Embryonic facial prominence (tissue), 1 donor: ENCODE measurements at regions not wholly inside any gene's neighbourhood (a gene's known extent, or its start where the extent isn't known, plus 50 kb on each side); places are given as distances from the start of the nearest gene placed in this dataset.
"Not testable (repeated sequence)": the region's sequence is repeated elsewhere in the genome, so short reads cannot be mapped to it uniquely, and the experiment has no call there.

Experiments used
- DNase-seq: peaks from one replicate; pipeline ENCODE4 v3.0.0-alpha.2; 2016; ENCODE audit errors: extremely low spot score

DNA sequence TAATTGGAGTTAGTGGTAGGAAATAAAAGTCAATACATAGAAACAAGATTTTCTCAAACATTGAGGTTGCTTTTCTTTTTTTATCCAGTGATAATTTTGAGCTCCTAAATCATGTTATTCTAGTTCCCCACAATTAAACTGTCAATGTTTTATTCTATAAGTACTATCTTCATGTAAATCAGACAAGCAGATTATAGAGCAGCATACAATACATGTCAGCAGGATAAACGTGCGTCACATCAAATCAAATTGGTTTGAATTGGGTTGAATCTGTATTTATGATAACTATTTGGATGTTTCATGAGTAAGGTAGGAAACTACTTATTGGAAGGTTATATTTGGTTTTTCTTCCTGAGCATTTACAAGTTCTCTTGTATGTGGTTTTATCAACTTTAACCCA, 2028.7 kb downstream of the NCAM2 start:
- DNase-seq, result no peak

DNA sequence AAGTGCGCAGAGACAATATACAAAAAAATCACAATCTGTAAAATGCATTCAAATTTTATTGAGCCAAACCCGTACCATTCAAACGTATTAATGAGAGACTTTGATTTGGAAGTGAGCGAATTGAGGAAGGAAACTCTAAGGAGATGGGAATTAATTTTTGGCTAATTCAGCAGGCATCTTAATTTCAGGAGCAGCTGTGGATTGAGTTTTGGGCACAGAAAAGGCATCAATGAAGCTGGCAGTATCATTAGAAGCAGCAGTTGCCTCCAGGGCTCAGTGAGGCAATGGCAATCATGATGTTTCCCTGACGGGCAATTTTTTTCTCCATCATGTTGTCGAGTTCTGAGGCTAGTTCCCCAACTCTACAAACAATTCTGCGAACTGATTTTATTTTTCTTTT, 2041.6 kb downstream of the NCAM2 start:
- no peak for DNase-seq

DNA sequence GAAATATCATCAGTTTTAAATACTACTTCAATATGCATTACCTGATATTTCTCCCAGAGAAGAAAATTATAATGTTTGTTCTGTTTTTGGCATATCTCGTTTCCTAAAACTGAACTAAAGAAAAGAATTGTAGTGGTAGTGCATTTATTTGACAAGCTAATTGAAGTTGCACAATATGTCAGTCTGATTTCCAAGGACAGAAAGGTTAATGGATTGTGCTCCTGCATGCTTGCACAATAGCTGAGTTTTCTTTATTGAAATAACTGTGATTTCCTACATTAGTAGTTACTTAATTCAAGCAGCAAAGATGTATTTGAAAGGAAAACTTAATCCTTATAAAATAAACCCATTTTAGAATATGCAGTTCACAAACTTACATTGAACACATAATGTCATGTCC, 2047.7 kb downstream of the NCAM2 start:
- no peak for DNase-seq

DNA sequence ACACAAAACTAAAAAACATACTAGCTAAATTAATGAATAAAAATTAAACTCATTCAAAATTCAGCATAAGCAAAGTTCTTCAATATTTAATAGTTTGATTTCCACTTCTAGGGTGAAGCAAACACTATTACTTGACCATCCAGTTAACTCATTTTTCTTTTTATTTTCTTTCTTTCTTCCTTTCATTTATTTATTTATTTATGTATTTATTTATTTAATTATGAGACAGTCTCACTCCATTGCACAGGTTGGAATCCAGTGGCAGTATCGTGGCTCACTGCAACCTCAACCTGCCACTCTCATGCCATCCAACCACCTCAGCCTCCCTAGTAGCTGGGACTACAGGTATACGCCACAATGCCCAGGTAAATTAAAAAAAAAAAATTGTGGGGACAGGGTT, 2069.5 kb downstream of the NCAM2 start:
- no peak for DNase-seq

DNA sequence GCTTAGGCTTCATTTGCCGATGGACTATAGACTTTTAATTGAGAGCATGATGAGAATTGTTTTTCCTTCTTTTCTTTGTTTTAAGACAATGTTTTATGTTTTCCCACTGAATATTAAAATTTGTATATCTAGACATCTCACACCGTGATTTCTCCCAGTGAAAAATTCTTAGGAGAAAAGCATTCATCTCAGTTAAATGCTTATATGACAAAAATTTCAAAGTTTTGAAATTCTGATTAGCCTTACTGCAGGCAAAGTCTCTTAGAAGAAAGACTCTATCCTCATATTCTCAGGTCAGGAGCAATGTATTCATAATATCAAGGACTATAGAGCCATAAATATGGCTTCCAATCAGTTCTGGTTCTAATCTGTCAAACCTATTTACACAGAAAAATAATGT, 2085.0 kb downstream of the NCAM2 start:
- DNase-seq, result no peak

DNA sequence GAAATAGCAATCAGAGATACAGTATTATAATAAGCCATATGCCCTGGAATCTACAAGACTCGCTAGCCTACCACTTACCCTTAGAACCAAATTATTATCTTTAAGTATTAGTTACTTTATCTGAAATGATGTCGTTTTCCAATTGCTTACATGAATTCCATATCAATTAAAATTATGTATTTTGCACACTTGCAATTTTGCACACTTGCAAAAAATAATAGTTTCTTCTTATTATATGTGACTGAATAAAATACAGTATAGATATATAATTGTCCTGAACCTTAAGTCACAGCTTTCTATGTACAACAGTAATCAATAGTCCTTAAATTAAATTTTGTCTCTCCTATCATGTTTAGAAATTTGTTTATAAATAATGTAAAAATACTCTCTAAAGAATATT, 2095.1 kb downstream of the NCAM2 start:
- no peak for DNase-seq

DNA sequence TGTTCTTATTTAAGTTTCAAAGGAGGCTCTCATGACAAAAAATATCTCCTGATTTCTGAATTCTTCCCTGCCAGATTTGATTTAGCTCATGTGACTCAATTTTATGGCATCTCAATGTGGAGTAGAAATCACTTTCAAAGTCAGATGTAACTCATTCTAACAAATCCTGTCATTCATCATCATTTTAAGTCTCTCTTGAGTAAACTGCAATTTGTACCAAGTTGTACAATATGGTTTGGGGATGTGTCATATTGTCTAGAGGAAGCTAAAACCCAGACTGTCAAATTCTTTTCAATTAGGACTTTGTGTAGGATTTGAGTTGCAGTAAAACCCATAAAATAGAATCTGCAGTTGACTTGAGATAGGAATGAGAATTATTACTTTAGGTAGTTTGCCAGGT, 2101.0 kb downstream of the NCAM2 start:
- DNase-seq, result no peak

DNA sequence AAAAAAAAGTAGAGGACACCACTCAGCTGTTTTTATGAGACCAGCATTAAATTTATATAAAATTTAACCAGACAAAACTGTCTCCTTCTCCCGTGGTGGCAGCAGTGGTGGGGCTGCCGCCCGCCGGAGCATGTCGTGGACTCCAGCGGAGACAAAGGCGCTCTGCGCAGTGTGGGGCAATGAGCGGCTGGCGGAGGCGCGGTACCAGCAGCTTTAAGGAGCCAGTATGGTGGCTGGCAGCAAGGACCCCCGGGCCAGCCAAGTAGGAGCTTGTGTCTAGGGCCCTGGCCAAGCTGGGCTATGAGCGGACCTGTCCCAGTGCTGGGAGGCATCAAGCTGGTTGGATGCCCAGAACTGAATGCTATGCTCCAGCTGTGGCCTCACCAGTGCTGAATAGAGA, 2102.9 kb downstream of the NCAM2 start:
- no peak for DNase-seq

DNA sequence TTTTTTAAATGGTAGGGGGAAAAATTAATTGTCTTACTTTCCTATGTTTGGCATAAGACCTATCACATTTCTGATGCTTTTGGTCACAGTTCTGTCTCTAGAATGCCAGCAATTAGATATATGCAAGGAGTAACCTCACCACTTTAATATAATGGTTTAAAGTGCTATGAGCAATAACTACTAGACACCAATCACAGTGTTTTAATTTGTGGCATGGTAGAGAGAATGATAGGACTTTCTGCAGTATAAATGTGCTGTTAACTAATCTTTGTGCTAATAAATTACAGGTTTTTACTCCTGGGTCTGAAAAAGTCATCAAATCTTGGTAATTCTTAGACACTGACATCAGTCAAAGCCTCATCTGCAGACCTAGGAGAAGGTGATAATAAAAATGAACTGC, 2110.3 kb downstream of the NCAM2 start:
- no peak for DNase-seq

DNA sequence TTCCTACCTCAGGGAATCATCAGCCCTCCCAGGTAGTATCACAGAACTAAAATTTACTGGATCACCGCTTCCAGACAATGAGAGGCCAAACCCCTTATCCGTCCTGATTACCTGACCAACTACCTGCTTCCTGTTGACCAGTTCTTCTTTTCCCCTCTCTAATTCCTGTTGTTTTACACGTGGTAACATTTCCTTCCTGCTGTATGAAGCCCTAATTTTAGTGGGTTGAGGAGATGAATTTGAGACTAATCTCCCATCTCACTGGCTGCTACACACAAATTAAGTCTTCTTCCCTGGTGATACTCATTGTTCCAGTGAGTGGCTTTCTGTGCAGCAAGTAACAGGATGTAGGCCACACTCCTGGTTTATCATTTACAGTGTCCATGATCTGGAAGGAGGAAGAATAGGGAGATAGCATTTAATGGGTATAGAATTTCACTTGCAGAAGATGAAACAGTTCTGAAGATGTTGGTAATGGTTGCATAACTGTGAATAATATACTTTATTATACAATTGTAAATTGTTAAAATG, 2112.9 kb downstream of the NCAM2 start:
- DNase-seq, result no peak

DNA sequence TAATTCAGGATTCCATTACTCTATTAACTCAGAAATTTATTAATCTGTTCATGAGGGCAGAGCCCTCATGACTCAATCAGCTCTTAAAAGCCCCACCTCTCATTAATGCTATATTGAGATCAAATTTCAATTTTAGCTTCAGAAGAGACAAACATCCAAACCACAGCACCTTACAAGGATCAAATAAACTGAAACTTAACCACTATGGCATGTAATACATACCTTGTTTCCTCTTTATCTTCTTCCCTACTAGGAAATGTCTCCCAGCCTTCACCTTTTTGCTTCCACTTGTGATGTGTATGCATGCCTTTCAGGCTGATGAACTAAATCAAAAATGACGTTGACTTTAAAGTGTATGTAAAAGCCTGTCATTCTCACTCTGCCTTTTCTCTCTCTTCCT, 2121.3 kb downstream of the NCAM2 start:
- no peak for DNase-seq

DNA sequence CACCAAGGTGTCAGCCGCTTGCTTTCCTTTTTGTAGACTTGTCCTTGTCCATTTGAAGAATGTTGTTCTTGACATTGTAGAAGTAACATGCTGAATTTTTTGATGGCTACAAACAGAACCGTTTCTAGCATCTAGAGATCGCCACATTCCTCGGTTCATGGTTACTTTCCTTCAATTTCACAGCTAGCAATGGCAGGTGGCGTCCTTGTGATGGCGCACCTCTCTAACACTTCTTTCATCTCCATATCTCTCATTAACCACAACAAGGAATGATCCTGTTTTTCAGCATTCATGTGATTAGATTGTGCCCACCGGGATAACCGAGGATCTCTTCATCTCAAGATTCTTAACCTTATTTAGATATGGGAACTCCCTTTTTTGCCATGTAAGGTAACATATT, 2129.8 kb downstream of the NCAM2 start:
- DNase-seq, result no peak

DNA sequence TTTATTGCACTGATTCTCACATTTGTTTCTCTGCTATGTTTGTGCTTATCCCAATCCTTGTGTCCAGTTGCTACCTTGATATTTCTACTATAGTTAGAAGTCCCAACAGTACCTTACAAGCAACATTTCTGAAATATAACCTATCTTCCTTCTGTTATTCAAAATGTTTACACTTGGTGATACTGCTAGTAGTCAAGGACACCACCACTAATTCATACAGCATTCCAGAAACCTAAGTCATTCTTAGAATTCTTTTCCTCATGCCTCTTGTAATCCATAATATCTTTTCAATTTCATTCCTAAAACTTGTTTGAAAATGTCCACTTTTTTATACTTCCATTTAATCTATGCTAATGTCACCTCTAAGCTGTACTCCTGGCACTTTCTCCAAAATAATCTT, 2132.1 kb downstream of the NCAM2 start:
- no peak for DNase-seq

DNA sequence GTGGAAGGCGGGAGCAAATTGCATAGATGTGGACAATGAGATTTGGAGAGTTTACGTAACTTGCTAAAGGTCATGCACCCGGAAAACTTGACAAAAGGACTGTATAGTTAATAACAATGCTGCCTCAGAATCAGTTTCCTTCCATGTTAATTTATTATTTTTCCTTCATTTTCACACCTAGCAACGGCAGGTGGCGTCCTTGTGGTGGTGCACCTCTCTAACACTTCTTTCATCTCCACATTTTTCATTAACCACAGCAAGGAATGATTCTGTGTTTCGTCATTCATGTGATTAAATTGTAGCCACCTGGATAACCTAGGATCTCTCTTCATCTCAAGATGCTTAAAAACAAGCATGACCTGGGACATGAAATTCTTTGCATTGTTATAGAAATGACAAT, 2133.0 kb downstream of the NCAM2 start:
- no peak for DNase-seq

DNA sequence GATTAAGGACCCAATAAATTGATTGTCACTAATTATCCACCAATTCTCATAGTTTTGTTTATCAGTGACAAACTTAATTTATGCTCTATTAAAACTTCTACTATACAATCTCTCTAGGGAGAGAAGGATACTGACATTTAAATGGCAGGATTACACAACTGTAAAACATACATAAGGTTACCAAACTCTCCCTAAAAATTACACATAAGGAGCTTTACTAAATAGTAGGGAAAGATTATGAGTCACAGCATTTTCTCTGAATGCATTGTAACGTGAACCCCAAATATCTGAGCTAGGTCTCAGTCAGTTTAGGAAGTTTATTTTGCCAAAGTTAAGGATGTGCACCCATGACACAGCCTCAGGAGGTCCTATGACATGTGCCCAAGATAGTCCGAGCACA, 2140.6 kb downstream of the NCAM2 start:
- no peak for DNase-seq

DNA sequence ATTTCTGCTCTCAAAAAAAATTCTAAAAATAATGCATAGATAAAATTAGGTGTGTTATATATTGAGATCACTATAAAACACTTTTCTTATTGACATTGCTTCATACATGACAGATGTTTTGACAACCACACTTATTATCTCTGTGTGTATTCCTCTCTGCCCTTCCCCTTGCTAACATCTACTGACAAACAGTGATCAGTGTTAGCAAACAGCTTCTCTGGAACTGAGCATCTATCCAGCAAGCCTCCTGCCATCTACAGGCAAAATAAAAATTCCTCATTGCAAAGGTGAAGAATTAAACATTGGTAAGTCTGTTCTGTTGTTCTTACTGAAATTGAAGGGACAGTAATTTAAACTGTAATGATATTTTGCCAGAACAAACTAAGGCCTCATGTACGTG, 2153.9 kb downstream of the NCAM2 start:
- DNase-seq, result no peak

DNA sequence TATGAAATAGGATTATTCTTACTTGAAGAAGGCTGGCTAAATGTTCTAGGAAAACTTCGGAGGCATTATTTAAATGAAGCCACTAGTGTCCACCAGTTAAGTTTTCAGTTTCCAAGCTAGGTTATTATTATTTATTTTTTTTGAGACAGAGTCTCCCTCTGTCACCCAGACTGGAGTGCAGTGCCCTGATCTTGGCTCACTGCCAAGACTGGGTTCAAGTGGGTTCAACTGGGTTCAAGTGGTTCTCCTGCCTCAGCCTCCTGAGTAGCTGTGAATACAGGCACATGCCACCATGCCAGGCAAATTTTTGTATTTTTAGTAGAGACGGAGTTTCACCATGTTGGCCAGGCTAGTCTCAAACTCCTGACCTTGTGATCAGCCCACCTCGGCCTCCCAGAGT, 2155.6 kb downstream of the NCAM2 start:
- DNase-seq, result not testable (repeated sequence)

DNA sequence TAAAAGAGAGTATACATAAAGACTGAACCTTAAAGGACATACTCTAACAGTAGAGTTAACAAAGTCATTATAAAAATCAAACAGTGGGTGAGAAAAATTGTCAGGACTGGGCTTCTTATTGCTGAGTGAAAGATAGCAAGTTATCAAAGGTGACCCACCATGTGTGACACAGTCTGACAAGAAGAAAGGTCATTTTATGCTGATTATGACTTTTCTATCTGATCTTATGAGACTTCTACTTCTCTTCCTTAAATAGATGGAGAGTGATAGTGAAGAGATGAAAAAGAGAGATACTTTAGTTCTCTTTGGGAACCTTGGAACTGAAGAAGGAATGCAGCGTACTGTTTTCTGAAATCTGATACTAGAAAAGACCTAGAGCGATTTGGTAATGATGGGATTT, 2157.1 kb downstream of the NCAM2 start:
- DNase-seq, result no peak

DNA sequence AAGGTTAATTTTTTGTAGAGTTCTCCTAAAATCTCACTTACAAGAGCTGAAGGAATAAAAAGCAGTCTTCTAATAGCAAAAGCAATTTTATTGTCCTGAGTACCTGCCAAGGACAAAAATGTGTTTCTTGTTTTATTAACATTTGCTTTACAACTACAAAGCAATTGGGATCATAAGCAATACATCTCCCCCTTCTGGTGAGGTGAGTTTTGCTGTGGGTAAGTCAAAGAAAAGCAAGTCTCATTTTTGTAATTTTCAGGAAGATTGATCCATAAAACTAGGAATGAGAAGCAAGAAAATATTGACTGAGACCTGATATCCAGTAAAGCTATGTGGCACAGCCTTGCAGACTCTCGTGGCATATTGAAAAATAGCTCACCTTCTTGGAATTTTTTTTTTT, 2162.7 kb downstream of the NCAM2 start:
- no peak for DNase-seq

DNA sequence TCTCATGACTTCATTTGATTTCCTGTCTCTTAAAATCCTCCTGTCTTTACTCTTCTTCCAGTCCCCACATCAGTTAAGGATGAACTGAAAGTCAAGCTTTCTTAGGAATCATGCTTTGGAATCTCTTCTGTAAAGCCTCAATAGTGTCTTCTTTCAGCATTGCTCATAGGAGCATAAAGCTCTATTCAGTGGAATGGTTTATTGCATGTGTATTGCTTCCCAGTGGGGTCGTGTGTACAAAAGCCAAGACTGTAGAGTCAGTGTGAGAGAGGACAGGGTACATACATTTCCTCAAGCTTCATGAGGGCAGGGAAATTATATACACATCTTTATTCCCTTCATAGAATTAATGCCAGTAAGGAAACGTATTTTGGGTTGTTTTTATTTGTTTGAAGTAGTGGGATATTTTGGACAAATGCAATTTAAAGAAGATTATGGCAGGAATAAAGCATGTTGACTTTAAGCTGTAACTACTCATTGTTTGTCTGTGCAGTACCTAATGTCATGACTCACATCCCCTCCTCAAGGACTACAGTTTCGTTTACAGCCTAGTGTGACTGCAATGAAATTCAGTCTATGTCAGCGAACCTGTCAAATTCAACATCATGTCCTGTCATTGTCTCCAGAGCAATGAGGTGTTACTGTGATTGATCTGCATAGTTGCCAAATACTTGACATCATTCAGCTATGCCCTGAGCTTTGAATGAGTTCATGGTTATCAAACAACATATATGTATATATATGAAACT, 2164.2 kb downstream of the NCAM2 start:
- DNase-seq, result no peak
